Type B pancreatic cell (in vitro differentiated cells): ENCODE measurements at regions not wholly inside any gene's neighbourhood (a gene's known extent, or its start where the extent isn't known, plus 50 kb on each side); places are given as distances from the start of the nearest gene placed in this dataset.

Experiments
- DNase-seq: peaks from one replicate; pipeline ENCODE4 v3.0.0; 2021; ENCODE audit warnings: mixed read lengths; ENCODE audit not compliant: unreplicated experiment; ENCODE audit errors: extremely low spot score
- H3K27ac Mint-ChIP-seq: 2 replicates; pipeline ENCODE4 v1.8.0; 2021; ENCODE audit warnings: mild to moderate bottlenecking, mixed read lengths
- H3K27me3 Mint-ChIP-seq: 2 replicates; pipeline ENCODE4 v1.8.0; 2021; ENCODE audit warnings: mixed read lengths
- H3K36me3 Mint-ChIP-seq: 2 replicates; pipeline ENCODE4 v1.8.0; 2021; ENCODE audit warnings: mixed read lengths
- H3K4me1 Mint-ChIP-seq: one replicate; pipeline ENCODE4 v1.8.0; 2021; ENCODE audit warnings: mixed read lengths; ENCODE audit not compliant: unreplicated experiment
- H3K4me3 Mint-ChIP-seq: 2 replicates; pipeline ENCODE4 v1.8.0; 2021; ENCODE audit warnings: mild to moderate bottlenecking, mixed read lengths
- H3K9me3 Mint-ChIP-seq: 2 replicates; pipeline ENCODE4 v1.8.0; 2021; ENCODE audit warnings: mixed read lengths
- CTCF ChIP-seq: fragments of 200-600 bp; sonication (generic); conservative IDR thresholded peaks from 2 replicates; pipeline ENCODE4 v1.5.0; 2021; ENCODE audit warnings: antibody characterized with exemption, mild to moderate bottlenecking

- peaks cover 7% of the 10 kb centered on the region for H3K27me3 Mint-ChIP-seq
Observed at GRCh38 chr3:59472541-59472940, 422.7 kb upstream of the CFAP20DC start.

GRCh38 chr3:59469948-59470723, 420.3 kb upstream of the CFAP20DC start:
- no peak for DNase-seq
- H3K4me1 Mint-ChIP-seq = no peaks in the 10 kb centered on the region
- H3K4me3 Mint-ChIP-seq = no peak overlapping the region
- peaks cover 18% of the 10 kb centered on the region for H3K9me3 Mint-ChIP-seq
- H3K27ac Mint-ChIP-seq = no peak overlapping the region
- no peaks in the 10 kb centered on the region for H3K27me3 Mint-ChIP-seq
- no peaks in the 10 kb centered on the region for H3K36me3 Mint-ChIP-seq
- TF ChIP-seq CTCF = no peak

More at GRCh38 chr3:59472541-59472940, 422.7 kb upstream of the CFAP20DC start:
- H3K4me1 Mint-ChIP-seq = no peaks in the 10 kb centered on the region
- TF ChIP-seq CTCF = no peak
- DNase-seq = no peak
- no peak overlapping the region for H3K4me3 Mint-ChIP-seq
- no peaks in the 10 kb centered on the region for H3K36me3 Mint-ChIP-seq
- H3K27ac Mint-ChIP-seq = no peak overlapping the region
- H3K9me3 Mint-ChIP-seq = peaks cover 18% of the 10 kb centered on the region

GRCh38 chr3:59467476-59467875, 417.7 kb upstream of the CFAP20DC start:
- Mint-ChIP-seq H3K4me1 (no peaks in the 10 kb centered on the region), H3K27me3 (no peaks in the 10 kb centered on the region), H3K4me3 (no peak overlapping the region), H3K27ac (no peak overlapping the region), H3K36me3 (no peaks in the 10 kb centered on the region), H3K9me3 (peaks cover 18% of the 10 kb centered on the region)
- DNase-seq = no peak
- TF ChIP-seq CTCF = no peak

GRCh38 chr3:59464187-59464586, 414.4 kb upstream of the CFAP20DC start:
- DNase-seq = no peak
- Mint-ChIP-seq H3K27ac (no peak overlapping the region), H3K4me1 (no peaks in the 10 kb centered on the region), H3K4me3 (no peak overlapping the region), H3K36me3 (no peaks in the 10 kb centered on the region), H3K9me3 (peaks cover 12% of the 10 kb centered on the region), H3K27me3 (no peaks in the 10 kb centered on the region)
- no peak for TF ChIP-seq CTCF

GRCh38 chr3:59463253-59463652, 413.4 kb upstream of the CFAP20DC start:
- TF ChIP-seq CTCF = no peak
- Mint-ChIP-seq H3K27me3 (no peaks in the 10 kb centered on the region), H3K4me1 (no peaks in the 10 kb centered on the region), H3K9me3 (peaks cover 8% of the 10 kb centered on the region), H3K36me3 (no peaks in the 10 kb centered on the region), H3K27ac (no peak overlapping the region), H3K4me3 (no peak overlapping the region)
- no peak for DNase-seq
